Immature natural killer cell (primary cell): ENCODE measurements at regions not wholly inside any gene's neighbourhood (a gene's known extent, or its start where the extent isn't known, plus 50 kb on each side); places are given as distances from the start of the nearest gene placed in this dataset.
A peak's percentile ranks its signal among the peaks of the same experiment; 100 is the strongest.
"Not testable (repeated sequence)": the region's sequence is repeated elsewhere in the genome, so short reads cannot be mapped to it uniquely, and the experiment has no call there.

Experiments
- DNase-seq, 3 donors: peaks; one replicate each; pipeline ENCODE4 v3.0.0; 2022; ENCODE audit warnings: mixed read lengths in 1 of 3
- H3K27ac Mint-ChIP-seq, 6 donors: one replicate each; pipeline ENCODE4 v1.8.0; 2020; ENCODE audit warnings: mixed read lengths in 6 of 6, mild to moderate bottlenecking in 5 of 6, inconsistent platforms in 4 of 6, moderate library complexity in 3 of 6
- H3K27me3 Mint-ChIP-seq, 3 donors: one replicate each; pipeline ENCODE4 v1.8.0; 2020 to 2021; ENCODE audit warnings: low read depth in 3 of 3, mild to moderate bottlenecking in 3 of 3, mixed read lengths in 3 of 3, moderate library complexity in 3 of 3, inconsistent platforms in 1 of 3
- H3K36me3 Mint-ChIP-seq, 3 donors: one replicate each; pipeline ENCODE4 v1.8.0; 2020; ENCODE audit warnings: mixed read lengths in 3 of 3, inconsistent platforms in 2 of 3, mild to moderate bottlenecking in 2 of 3
- H3K4me1 Mint-ChIP-seq, 2 donors: one replicate each; pipeline ENCODE4 v1.8.0; 2020; ENCODE audit warnings: inconsistent platforms in 2 of 2, mild to moderate bottlenecking in 2 of 2, mixed read lengths in 2 of 2, moderate library complexity in 1 of 2
- H3K4me3 Mint-ChIP-seq, 5 donors: one replicate each; pipeline ENCODE4 v1.8.0; 2020; ENCODE audit warnings: mild to moderate bottlenecking in 5 of 5, mixed read lengths in 5 of 5, inconsistent platforms in 3 of 5, moderate library complexity in 3 of 5
- H3K9me3 Mint-ChIP-seq, 6 donors: one replicate each; pipeline ENCODE4 v1.8.0; 2020; ENCODE audit warnings: mild to moderate bottlenecking in 6 of 6, mixed read lengths in 6 of 6, inconsistent platforms in 4 of 6, moderate library complexity in 3 of 6

GRCh38 chr7:112995059-112995824 lies 91.4 kb downstream of the GPR85 start:
- no peak for DNase-seq
- Mint-ChIP-seq H3K9me3 (peaks cover 0 to 2% (median 0%) of the 10 kb centered on the region in 6 donors), H3K36me3 (no peaks in the 10 kb centered on the region), H3K27me3 (peaks cover 0 to 2% (median 2%) of the 10 kb centered on the region in 3 donors), H3K4me3 (no peak overlapping the region), H3K27ac (no peak overlapping the region), H3K4me1 (no peaks in the 10 kb centered on the region)

DNA sequence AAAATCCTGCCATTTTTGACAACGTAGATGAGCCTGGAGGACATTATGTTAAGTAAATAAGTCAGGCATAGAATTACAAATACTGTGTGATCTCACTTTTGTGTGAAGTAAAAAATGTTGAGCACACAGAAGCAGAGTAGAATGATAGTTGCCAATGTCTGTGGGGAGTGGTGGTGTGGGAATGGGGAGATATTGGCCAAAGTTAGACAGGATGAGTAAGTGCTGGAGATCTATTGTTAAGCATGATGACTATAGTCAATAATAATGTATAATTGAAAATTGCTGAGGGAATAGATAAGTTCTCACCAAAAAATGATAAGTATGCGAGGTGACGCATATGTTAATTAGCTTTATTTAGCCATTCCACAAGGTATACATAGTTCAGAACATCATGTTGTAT lies 92.0 kb downstream of the GPR85 start:
- Mint-ChIP-seq H3K4me3 (no peak overlapping the region), H3K27ac (no peak overlapping the region), H3K4me1 (no peaks in the 10 kb centered on the region), H3K9me3 (peaks cover 0 to 2% (median 0%) of the 10 kb centered on the region in 6 donors), H3K36me3 (no peaks in the 10 kb centered on the region), H3K27me3 (peaks cover 0 to 2% (median 2%) of the 10 kb centered on the region in 3 donors)
- no peak for DNase-seq

DNA sequence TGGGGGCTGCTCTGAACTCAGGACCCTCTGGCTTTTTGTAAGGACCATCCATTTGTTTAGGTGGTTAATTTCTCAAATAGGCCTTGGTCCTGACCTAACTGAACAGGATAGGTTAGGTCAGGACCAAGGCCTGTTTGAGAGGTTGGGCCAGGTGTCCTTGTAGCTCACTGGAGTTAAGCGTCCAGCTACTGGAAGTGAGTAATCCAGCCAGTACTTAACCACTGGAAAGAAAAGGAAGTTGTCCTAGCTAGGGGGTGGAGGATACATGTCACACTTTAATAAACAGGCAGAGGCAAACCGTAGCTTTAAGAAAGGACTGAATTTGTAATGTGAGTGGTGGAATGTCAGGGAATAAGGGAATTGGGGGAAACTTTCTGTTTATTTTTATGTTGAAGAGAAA lies 96.0 kb downstream of the GPR85 start:
- Mint-ChIP-seq H3K27me3 (peaks cover 0 to 2% (median 2%) of the 10 kb centered on the region in 3 donors), H3K27ac (no peak overlapping the region)

DNA sequence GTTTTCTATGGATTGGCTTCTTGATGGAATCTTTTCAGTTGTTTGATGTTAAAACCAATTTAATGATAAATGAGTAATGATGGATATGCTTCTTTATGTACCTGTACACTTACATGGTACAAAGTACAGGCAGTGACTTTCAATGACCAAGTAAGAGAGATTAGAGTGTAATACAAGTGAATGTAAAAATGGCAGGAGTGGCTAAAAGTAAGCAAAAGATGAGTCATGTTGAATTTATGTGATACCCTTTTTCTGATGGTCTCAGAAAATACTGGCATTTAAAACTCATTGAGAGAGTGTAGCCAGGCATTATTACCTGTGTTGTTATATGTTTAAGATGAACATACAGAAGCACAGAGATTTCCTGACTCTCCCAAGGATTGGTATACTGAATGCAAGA lies 97.1 kb downstream of the GPR85 start:
- Mint-ChIP-seq H3K4me3 (no peak overlapping the region), H3K27ac (peak overlapping the region in 1 of 6 donors; percentile 55), H3K36me3 (no peaks in the 10 kb centered on the region)

More for the DNA sequence above, 96.0 kb downstream of the GPR85 start:
- Mint-ChIP-seq H3K9me3 (peaks cover 0 to 4% (median 0%) of the 10 kb centered on the region in 6 donors), H3K4me1 (no peaks in the 10 kb centered on the region), H3K36me3 (no peaks in the 10 kb centered on the region), H3K4me3 (no peak overlapping the region)
- DNase-seq: no peak

GRCh38 chr7:112987171-112987570 lies 99.5 kb downstream of the GPR85 start:
- Mint-ChIP-seq H3K27me3 (peaks cover 0 to 6% (median 2%) of the 10 kb centered on the region in 3 donors), H3K9me3 (peaks cover 0 to 4% (median 0%) of the 10 kb centered on the region in 6 donors)
- no peak for DNase-seq

More for the DNA sequence above, 97.1 kb downstream of the GPR85 start:
- no peak for DNase-seq
- Mint-ChIP-seq H3K4me1 (no peaks in the 10 kb centered on the region), H3K9me3 (peaks cover 0 to 4% (median 0%) of the 10 kb centered on the region in 6 donors), H3K27me3 (peaks cover 0 to 2% (median 2%) of the 10 kb centered on the region in 3 donors)

GRCh38 chr7:112986256-112987031 lies 100.2 kb downstream of the GPR85 start:
- no peak for DNase-seq
- Mint-ChIP-seq H3K36me3 (no peaks in the 10 kb centered on the region), H3K4me1 (no peaks in the 10 kb centered on the region), H3K4me3 (no peak overlapping the region), H3K9me3 (peaks cover 0 to 4% (median 0%) of the 10 kb centered on the region in 6 donors), H3K27me3 (peaks cover 0 to 5% (median 2%) of the 10 kb centered on the region in 3 donors), H3K27ac (no peak overlapping the region)

More at GRCh38 chr7:112987171-112987570, 99.5 kb downstream of the GPR85 start:
- Mint-ChIP-seq H3K4me3 (no peak overlapping the region), H3K36me3 (no peaks in the 10 kb centered on the region), H3K27ac (no peak overlapping the region), H3K4me1 (no peaks in the 10 kb centered on the region)

DNA sequence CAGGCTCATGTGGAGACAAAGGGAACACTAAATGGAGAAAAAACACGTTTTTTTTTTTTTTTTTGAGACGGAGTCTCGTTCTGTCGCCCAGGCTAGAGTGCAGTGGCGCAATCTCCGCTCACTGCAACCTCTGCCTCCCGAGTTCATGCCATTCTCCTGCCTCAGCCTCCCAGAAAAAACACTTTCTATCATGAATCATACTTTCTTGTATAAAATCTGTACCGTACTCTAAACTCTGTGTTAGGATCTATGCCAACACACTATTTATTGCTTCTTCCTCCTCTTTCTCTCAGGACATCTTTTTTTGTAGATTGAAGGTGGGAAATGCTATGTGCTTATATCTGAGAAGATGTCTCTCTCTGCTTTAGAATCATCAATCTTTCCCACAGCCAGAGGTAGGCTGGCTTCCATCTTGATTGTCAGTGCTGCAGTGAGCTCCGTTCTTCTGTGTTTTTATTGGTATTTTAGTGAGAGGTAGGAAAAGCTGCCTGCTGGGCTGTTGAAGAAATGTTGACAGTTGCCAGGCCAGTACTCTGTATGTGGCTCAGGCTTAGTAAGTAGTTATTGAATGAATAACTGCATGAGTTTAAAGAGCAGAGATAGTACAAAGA lies 101.1 kb downstream of the GPR85 start:
- Mint-ChIP-seq H3K4me1 (no peaks in the 10 kb centered on the region), H3K27me3 (peaks cover 0 to 5% (median 0%) of the 10 kb centered on the region in 3 donors), H3K36me3 (no peaks in the 10 kb centered on the region), H3K4me3 (no peak overlapping the region), H3K27ac (no peak overlapping the region), H3K9me3 (peaks cover 0 to 2% (median 0%) of the 10 kb centered on the region in 6 donors)
- DNase-seq: no peak

DNA sequence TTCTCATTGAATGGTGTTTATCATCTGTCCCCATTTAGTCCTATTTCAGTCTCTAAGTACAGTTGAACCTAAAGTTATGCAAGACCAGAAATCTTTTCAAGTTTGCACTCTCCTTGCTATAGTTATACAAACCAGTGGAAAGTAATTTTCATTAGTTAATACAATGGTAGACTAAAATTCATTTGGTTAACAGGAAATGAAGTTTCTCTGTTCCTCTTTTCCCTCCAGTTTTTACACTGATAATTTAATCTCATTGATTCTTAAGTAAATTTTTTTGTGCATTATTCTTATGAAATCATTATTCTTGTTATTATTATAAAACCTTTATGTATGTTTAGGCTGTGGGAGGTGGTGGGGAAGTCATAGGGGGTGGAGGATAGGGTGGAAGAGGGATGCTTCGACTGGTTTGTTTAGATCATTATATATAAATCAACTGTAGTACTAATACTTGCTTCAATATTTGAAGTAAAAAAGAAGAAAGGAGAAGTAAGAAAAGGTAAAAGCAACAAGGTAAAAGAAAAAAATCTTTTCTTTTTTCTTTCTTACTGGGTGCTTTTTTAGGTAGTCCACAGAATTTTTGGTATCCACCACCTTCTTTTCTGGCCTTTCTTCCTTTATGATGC lies 104.1 kb downstream of the GPR85 start:
- Mint-ChIP-seq H3K27ac (no peak overlapping the region), H3K9me3 (no peaks in the 10 kb centered on the region), H3K36me3 (no peaks in the 10 kb centered on the region), H3K4me3 (no peak overlapping the region), H3K27me3 (peaks cover 0 to 5% (median 0%) of the 10 kb centered on the region in 3 donors), H3K4me1 (no peaks in the 10 kb centered on the region)
- DNase-seq: no peak

DNA sequence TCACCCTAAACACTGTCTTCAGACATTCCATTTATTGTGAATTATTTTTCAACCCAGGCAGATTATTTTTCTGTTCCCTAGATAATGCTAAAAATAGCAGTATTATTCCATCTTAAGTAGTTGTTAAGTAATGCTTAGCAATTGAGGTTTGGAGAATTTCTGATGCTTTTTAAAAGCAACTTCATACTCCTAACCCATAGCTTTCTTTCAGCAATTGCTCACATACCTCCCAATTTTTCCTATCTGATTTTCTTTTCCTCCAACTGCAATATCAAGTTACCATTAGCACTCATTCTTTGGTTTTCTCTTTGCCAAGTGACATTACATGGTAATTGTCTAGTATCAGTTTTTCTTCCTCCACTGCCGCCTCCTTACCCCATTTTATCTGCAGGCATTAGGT lies 104.7 kb downstream of the GPR85 start:
- no peaks in the 10 kb centered on the region for H3K9me3 Mint-ChIP-seq
- no peaks in the 10 kb centered on the region for H3K36me3 Mint-ChIP-seq
- no peaks in the 10 kb centered on the region for H3K4me1 Mint-ChIP-seq
- DNase-seq: no peak
- H3K27me3 Mint-ChIP-seq: peaks cover 0 to 5% (median 0%) of the 10 kb centered on the region in 3 donors
- no peak overlapping the region for H3K27ac Mint-ChIP-seq
- no peak overlapping the region for H3K4me3 Mint-ChIP-seq

DNA sequence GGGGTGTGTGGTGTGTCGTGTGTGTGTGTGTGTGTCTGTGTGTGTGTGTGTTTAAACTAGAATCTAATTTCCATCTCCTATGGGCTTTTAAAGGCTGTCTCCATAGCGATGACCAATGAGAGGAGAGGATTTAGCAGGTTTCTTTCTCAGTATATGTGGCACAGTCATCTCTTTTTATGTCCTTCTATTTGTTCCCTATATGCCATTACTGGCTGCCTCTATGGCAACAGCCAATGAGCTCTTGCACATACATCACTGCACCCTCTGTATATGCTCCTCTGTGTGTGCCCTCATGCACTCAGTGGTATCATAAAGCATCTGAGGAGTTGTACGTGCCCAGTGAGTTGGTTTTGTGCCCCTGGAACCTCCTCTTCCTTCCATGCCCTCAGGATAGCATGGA lies 107.6 kb downstream of the GPR85 start:
- not testable (repeated sequence) for H3K27ac Mint-ChIP-seq, H3K36me3 Mint-ChIP-seq, H3K4me1 Mint-ChIP-seq, H3K27me3 Mint-ChIP-seq, H3K4me3 Mint-ChIP-seq, H3K9me3 Mint-ChIP-seq, DNase-seq

- H3K36me3 Mint-ChIP-seq, H3K4me1 Mint-ChIP-seq, H3K4me3 Mint-ChIP-seq, DNase-seq, H3K9me3 Mint-ChIP-seq, H3K27ac Mint-ChIP-seq, H3K27me3 Mint-ChIP-seq: not testable (repeated sequence)
Measured at GRCh38 chr7:112977244-112977955, 109.2 kb downstream of the GPR85 start.

- no peak overlapping the region for H3K27ac Mint-ChIP-seq
- H3K4me3 Mint-ChIP-seq: no peak overlapping the region
- peaks cover 0 to 4% (median 0%) of the 10 kb centered on the region in 6 donors for H3K9me3 Mint-ChIP-seq
- DNase-seq: no peak
- H3K4me1 Mint-ChIP-seq: no peaks in the 10 kb centered on the region
- H3K27me3 Mint-ChIP-seq: peaks cover 1 to 11% (median 3%) of the 10 kb centered on the region in 3 donors
- H3K36me3 Mint-ChIP-seq: no peaks in the 10 kb centered on the region
Measured at GRCh38 chr7:112970771-112971170, 115.9 kb downstream of the GPR85 start.

GRCh38 chr7:112969946-112970345 lies 116.7 kb downstream of the GPR85 start:
- H3K9me3 Mint-ChIP-seq: peaks cover 0 to 4% (median 0%) of the 10 kb centered on the region in 6 donors
- H3K36me3 Mint-ChIP-seq: no peaks in the 10 kb centered on the region
- DNase-seq: no peak
- H3K4me1 Mint-ChIP-seq: no peaks in the 10 kb centered on the region
- H3K27ac Mint-ChIP-seq: no peak overlapping the region
- no peak overlapping the region for H3K4me3 Mint-ChIP-seq
- peaks cover 1 to 11% (median 2%) of the 10 kb centered on the region in 3 donors for H3K27me3 Mint-ChIP-seq
